SU-DHL-6 (cell line): ENCODE measurements at regions not wholly inside any gene's neighbourhood (a gene's known extent, or its start where the extent isn't known, plus 50 kb on each side); places are given as distances from the start of the nearest gene placed in this dataset.

Experiments
- H2AFZ ChIP-seq: fragments of 200-600 bp; sonication (generic); 2 replicates; pipeline ENCODE4 v1.6.1; 2014; ENCODE audit warnings: low read depth, mild to moderate bottlenecking, moderate library complexity, mixed read lengths, antibody characterized with exemption, low read length; ENCODE audit not compliant: severe bottlenecking
- H3F3A ChIP-seq: fragments of 200-600 bp; shearing (Covaris generic); 2 replicates; pipeline ENCODE4 v1.6.0; 2016; ENCODE audit warnings: antibody characterized with exemption, mild to moderate bottlenecking; ENCODE audit not compliant: insufficient read depth
- H3K27ac ChIP-seq: fragments of 200-600 bp; sonication (generic); 2 replicates; pipeline ENCODE4 v1.5.1; 2016; ENCODE audit warnings: low read depth, mild to moderate bottlenecking, low read length, moderate library complexity, mixed read lengths
- H3K27me3 ChIP-seq: fragments of 200-600 bp; sonication (generic), shearing (Covaris generic); 2 replicates; pipeline ENCODE4 v1.6.0; 2014; ENCODE audit warnings: mild to moderate bottlenecking, low read length
- H3K36me3 ChIP-seq: fragments of 200-600 bp; sonication (generic); 2 replicates; pipeline ENCODE4 v1.6.1; 2014; ENCODE audit warnings: mild to moderate bottlenecking, low read length, mixed read lengths
- H3K4me2 ChIP-seq: fragments of 300-600, 200-600 bp; shearing (Covaris generic), sonication (generic); 2 replicates; pipeline ENCODE4 v1.6.0; 2014; ENCODE audit warnings: low read length, low read depth, mild to moderate bottlenecking; ENCODE audit not compliant: poor library complexity, severe bottlenecking
- H3K4me3 ChIP-seq: fragments of 200-600 bp; sonication (generic); 2 replicates; pipeline ENCODE4 v1.5.1; 2014; ENCODE audit warnings: antibody characterized with exemption, low read length, mild to moderate bottlenecking, mixed read lengths; ENCODE audit not compliant: insufficient read depth, poor library complexity, severe bottlenecking
- H3K79me2 ChIP-seq: fragments of 200-600 bp; sonication (generic); 2 replicates; pipeline ENCODE4 v1.6.1; 2014; ENCODE audit warnings: mild to moderate bottlenecking, low read length, moderate library complexity; ENCODE audit not compliant: insufficient read depth
- H3K9ac ChIP-seq: fragments of 200-600 bp; sonication (generic); 2 replicates; pipeline ENCODE4 v1.7.0; 2014; ENCODE audit warnings: mild to moderate bottlenecking, low read length
- H3K9me2 ChIP-seq: fragments of 200-600 bp; sonication (generic); replicated peaks from 2 replicates; pipeline ENCODE4 v1.6.1; 2014; ENCODE audit warnings: low read length; ENCODE audit not compliant: insufficient read depth
- H3K9me3 ChIP-seq: fragments of 200-600 bp; sonication (generic); 2 replicates; pipeline ENCODE4 v1.6.1; 2014; ENCODE audit warnings: low read length, mixed read lengths; ENCODE audit not compliant: insufficient read depth
- H4K20me1 ChIP-seq: fragments of 200-600 bp; sonication (generic); 2 replicates; pipeline ENCODE4 v1.6.1; 2014; ENCODE audit warnings: low read depth, mild to moderate bottlenecking, antibody characterized with exemption, low read length, moderate library complexity, mixed read lengths
- EZH2phosphoT487 ChIP-seq: fragments of 200-600 bp; sonication (generic), shearing (Covaris generic); conservative IDR thresholded peaks from 2 replicates; pipeline ENCODE4 v1.6.1; 2018; ENCODE audit warnings: mild to moderate bottlenecking, antibody characterized with exemption, low read length, moderate library complexity, mixed read lengths
- TF ChIP-seq, protein P1 (sequence below): fragments of 200-600 bp; sonication (generic); IDR thresholded peaks from one replicate; pipeline ENCODE4 v1.5.1; 2017; ENCODE audit warnings: antibody characterized with exemption, mild to moderate bottlenecking, low read length, moderate library complexity; ENCODE audit not compliant: insufficient read depth, poor library complexity, severe bottlenecking

DNA sequence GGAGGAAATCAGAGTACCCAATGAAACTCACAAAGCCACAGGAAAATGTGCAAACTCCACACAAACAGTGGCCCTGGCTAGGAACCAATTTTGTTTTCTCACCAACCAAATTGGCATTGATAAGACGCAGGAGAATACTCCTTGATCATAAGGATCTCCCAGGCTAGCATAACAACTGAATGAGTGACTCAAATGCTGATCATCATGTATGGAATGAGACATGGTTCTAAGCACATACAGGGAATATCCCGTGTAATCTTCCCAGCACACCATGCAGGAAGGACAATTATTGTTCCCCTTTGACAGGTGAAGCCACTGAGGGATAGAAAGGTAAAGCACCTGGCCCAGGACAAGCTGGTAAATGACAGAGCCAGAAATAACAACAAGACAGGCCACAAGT is 180.0 kb upstream of the DUSP10 start:
- Histone ChIP-seq H3K36me3 (no peaks in the 10 kb centered on the region), H3K9ac (no peak overlapping the region), H3K79me2 (no peaks in the 10 kb centered on the region), H2AFZ (no peak overlapping the region), H3K27ac (no peak overlapping the region), H3F3A (no peaks in the 10 kb centered on the region), H4K20me1 (no peaks in the 10 kb centered on the region), H3K27me3 (no peaks in the 10 kb centered on the region), H3K4me2 (no peak overlapping the region), H3K9me2 (no peaks in the 10 kb centered on the region), H3K4me3 (no peak overlapping the region), H3K9me3 (no peaks in the 10 kb centered on the region)
- TF ChIP-seq EZH2phosphoT487: no peak
- TF ChIP-seq, protein P1, sequence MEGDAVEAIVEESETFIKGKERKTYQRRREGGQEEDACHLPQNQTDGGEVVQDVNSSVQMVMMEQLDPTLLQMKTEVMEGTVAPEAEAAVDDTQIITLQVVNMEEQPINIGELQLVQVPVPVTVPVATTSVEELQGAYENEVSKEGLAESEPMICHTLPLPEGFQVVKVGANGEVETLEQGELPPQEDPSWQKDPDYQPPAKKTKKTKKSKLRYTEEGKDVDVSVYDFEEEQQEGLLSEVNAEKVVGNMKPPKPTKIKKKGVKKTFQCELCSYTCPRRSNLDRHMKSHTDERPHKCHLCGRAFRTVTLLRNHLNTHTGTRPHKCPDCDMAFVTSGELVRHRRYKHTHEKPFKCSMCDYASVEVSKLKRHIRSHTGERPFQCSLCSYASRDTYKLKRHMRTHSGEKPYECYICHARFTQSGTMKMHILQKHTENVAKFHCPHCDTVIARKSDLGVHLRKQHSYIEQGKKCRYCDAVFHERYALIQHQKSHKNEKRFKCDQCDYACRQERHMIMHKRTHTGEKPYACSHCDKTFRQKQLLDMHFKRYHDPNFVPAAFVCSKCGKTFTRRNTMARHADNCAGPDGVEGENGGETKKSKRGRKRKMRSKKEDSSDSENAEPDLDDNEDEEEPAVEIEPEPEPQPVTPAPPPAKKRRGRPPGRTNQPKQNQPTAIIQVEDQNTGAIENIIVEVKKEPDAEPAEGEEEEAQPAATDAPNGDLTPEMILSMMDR: no peak

DNA sequence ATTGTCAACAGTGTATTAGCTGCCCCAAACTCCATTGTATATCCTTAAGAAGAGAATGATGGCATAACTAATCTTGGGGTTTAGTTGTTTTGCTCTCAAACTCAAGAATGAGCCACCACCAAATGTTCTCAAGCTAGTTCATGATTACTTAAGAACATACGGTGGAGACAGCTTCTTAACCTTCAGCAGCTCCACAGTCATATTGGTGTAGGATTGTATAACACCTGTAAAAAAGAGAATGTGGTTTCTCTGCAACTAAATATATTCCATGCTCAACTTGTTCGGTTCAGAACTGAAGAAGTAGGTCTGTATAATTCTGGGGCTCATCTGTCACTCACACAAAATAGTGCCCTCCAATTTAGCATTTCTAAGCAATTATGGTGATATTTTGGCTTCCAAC is 177.9 kb upstream of the DUSP10 start:
- Histone ChIP-seq H3K9me2 (no peaks in the 10 kb centered on the region), H4K20me1 (no peaks in the 10 kb centered on the region), H3F3A (no peaks in the 10 kb centered on the region), H3K27me3 (no peaks in the 10 kb centered on the region), H3K4me2 (no peak overlapping the region), H3K9ac (no peak overlapping the region), H3K9me3 (no peaks in the 10 kb centered on the region), H3K27ac (no peak overlapping the region), H3K36me3 (no peaks in the 10 kb centered on the region), H3K4me3 (no peak overlapping the region), H3K79me2 (no peaks in the 10 kb centered on the region), H2AFZ (no peak overlapping the region)
- no peak for TF ChIP-seq EZH2phosphoT487
- TF ChIP-seq, protein P1: no peak

DNA sequence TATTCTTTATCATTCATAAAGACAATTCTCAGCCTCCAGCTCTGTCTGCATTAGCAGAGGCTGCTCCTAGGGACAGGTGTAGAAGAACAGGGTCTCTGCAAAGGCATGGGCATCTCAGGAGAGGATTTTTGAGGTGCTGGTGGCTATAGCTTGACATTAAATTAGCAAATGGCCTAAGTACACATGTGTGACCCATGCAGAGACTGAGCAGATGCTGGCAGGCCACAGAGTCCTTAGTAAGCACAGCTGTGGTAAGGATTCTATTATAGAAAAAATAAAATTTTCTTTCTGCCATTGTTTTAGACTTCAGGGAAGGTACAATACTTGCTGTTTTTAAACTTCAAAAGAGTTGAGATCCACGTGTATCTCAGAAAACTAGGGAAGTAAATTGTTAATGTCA is 177.5 kb upstream of the DUSP10 start:
- no peak overlapping the region for H3K4me3 ChIP-seq
- no peaks in the 10 kb centered on the region for H3K36me3 ChIP-seq
- H3F3A ChIP-seq: no peaks in the 10 kb centered on the region
- no peak overlapping the region for H3K9ac ChIP-seq
- no peak overlapping the region for H3K27ac ChIP-seq
- H3K9me3 ChIP-seq: no peaks in the 10 kb centered on the region
- no peak overlapping the region for H2AFZ ChIP-seq
- H3K9me2 ChIP-seq: no peaks in the 10 kb centered on the region
- no peaks in the 10 kb centered on the region for H4K20me1 ChIP-seq
- H3K27me3 ChIP-seq: no peaks in the 10 kb centered on the region
- H3K4me2 ChIP-seq: no peak overlapping the region
- no peaks in the 10 kb centered on the region for H3K79me2 ChIP-seq
- TF ChIP-seq EZH2phosphoT487: no peak
- TF ChIP-seq, protein P1: no peak

DNA sequence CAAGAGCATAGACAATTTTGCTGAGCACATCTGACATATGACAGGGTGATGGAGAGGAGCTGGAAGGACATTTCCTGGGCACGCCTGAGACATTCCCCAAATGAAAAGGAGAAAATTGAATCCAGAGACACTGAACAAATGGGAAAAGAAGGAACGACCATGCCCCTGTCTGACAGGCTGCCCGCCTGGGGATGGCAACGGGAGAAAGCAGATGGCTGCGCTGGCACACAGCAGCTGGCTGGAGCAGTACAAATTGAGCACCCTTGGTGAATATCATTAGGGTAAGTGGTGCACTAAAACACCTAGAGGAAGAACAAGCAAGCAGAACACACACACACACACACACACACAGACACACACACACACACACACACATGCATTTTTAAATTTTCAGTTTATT is 174.3 kb upstream of the DUSP10 start:
- Histone ChIP-seq H3F3A (no peaks in the 10 kb centered on the region), H2AFZ (no peak overlapping the region), H3K9me2 (no peaks in the 10 kb centered on the region), H3K4me3 (no peak overlapping the region), H3K79me2 (no peaks in the 10 kb centered on the region), H3K9me3 (no peaks in the 10 kb centered on the region), H3K4me2 (no peak overlapping the region), H3K27ac (no peak overlapping the region), H3K27me3 (no peaks in the 10 kb centered on the region), H3K36me3 (no peaks in the 10 kb centered on the region), H3K9ac (no peak overlapping the region), H4K20me1 (no peaks in the 10 kb centered on the region)
- TF ChIP-seq, protein P1: no peak
- TF ChIP-seq EZH2phosphoT487: no peak
